ENCODE measurements at regions not wholly inside any gene's neighbourhood (a gene's known extent, or its start where the extent isn't known, plus 50 kb on each side); places are given as distances from the start of the nearest gene placed in this dataset.

DNA sequence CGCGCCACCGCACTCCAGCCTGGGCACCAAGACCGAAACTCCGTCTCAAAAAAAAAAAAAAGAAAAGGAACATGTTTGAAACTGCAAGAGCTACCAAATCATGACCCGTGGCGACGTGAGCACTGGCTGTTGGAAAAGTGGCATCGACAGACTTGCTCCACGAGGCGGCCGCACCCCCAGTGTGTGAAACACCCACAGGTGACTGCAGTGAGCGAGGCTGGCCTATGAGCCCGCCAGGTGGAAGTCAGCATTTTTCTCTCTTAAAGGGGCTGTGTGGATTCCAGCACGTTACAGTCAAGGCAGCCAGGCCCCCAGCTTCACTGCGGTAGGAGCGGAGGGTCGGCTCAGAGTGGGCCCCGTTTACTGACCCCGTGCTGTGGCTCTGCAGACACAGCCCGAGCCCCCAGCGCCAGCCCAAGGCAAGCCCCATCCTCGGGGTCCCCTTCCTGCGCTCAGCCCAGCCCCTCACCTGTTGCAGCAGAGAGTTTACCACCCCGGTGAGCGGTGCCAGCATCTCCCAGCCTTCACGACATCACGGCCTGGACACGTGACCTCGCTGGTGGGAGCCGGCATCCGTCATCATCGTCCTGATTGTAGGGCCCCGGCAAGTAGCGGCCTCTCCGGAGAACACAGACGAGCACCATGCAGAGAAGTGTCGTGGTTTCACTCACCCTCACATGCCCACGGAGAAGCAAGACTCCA is 54.3 kb upstream of the FBRSL1 start:
- H3K4me1 Mint-ChIP-seq = peaks cover 11% of the 10 kb centered on the region
- no peak for DNase-seq (ENCODE audit: low spot score in 2 of 2, unreplicated experiment in 2 of 2)
- H3K27ac Mint-ChIP-seq = no peak overlapping the region
- no peaks in the 10 kb centered on the region for H3K36me3 Mint-ChIP-seq
- TF ChIP-seq, protein P1, sequence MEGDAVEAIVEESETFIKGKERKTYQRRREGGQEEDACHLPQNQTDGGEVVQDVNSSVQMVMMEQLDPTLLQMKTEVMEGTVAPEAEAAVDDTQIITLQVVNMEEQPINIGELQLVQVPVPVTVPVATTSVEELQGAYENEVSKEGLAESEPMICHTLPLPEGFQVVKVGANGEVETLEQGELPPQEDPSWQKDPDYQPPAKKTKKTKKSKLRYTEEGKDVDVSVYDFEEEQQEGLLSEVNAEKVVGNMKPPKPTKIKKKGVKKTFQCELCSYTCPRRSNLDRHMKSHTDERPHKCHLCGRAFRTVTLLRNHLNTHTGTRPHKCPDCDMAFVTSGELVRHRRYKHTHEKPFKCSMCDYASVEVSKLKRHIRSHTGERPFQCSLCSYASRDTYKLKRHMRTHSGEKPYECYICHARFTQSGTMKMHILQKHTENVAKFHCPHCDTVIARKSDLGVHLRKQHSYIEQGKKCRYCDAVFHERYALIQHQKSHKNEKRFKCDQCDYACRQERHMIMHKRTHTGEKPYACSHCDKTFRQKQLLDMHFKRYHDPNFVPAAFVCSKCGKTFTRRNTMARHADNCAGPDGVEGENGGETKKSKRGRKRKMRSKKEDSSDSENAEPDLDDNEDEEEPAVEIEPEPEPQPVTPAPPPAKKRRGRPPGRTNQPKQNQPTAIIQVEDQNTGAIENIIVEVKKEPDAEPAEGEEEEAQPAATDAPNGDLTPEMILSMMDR (IDR thresholded peaks at IDR 0.05; ENCODE audit: unreplicated experiment) = no peak
- no peaks in the 10 kb centered on the region for H3K9me3 Mint-ChIP-seq
- H3K27me3 Mint-ChIP-seq (ENCODE audit: low read depth) = peaks cover 58% of the 10 kb centered on the region
- no peak overlapping the region for H3K4me3 Mint-ChIP-seq

DNA sequence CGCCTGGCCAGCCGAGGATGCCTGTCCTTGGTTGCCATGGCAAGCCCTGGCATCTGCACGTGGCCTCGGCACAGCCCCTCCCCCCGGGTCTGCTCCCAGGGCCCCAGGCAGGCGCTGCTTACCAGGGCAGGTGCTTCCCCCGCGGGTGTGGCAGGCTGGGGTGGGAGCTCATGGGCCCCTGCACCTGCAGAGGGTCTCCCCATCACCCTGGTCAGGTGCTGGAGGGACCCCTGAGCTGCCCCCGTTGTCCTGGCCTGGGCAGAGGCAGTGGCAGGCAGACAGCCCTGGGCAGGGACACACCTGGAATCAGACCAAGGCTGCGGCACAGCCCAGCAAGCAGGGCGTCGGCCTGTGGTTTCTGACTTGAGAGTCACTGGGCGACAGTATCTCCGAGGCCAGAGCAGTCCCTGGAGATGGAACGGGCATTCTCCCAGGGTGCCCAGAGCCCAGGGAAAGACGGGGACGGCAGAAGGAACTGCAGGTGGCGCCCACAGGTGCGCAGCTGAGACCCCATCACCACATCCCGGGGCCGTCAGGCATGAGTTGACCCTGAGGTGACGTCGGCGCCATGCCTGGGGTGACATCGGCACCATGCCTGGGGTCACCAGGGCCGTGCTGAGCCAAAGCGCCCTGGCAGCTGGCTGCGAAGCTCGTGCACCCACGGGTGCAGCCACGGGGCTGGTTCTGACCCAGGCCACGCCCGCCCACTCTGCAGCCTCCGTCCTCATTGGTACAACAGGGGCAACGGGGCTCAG is 56.1 kb upstream of the FBRSL1 start:
- H3K9me3 Mint-ChIP-seq = no peaks in the 10 kb centered on the region
- no peak overlapping the region for H3K4me3 Mint-ChIP-seq
- H3K27ac Mint-ChIP-seq = no peak overlapping the region
- TF ChIP-seq, protein P1 (IDR thresholded peaks at IDR 0.05; ENCODE audit: unreplicated experiment) = no peak
- no peaks in the 10 kb centered on the region for H3K36me3 Mint-ChIP-seq
- H3K27me3 Mint-ChIP-seq (ENCODE audit: low read depth) = peaks cover 72% of the 10 kb centered on the region
- H3K4me1 Mint-ChIP-seq = peaks cover 28% of the 10 kb centered on the region
- DNase-seq (ENCODE audit: low spot score in 2 of 2, unreplicated experiment in 2 of 2) = no peak

DNA sequence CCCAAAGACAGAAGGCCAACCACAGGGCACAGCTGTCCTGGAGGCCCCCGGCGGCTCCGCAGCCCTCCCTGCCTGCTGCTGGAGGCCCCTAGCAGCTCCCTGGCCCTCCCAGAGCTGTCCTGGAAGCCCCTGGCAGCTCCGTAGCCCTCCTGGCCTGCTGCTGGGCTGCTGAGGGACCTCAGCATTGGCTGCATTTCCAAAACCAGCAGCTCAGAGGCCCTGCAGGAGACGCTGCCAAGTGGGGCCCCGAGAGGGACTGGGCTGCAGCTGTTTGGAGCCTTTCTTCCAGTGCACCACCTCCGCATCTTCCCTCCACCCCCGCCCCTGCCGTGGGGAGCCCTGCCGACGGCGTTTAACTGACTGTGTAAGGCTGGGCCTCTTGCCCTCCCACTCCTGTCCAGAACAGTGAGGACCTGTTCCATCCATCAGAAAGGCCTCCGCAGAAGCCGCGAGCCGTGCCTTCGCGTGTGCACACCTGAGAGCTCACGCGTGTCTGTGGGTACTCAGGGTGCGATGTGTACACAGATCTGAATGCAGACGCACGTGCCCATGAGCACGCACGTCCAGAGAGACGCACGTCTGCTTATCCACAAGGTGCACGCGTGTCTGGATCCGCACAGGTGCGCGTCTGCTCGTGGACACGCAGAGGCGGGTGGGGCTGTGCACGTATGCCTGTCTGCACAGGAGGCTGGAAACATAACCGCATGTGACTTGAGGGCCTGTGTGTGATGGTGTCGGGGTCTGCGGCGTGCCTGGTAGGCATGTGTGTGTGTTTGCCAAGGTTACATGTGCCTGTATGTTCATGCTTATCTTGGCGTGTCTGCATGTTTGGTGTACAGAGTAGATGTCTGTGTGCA is 57.0 kb upstream of the FBRSL1 start:
- no peak overlapping the region for H3K27ac Mint-ChIP-seq
- peaks cover 77% of the 10 kb centered on the region for H3K27me3 Mint-ChIP-seq (ENCODE audit: low read depth)

DNA sequence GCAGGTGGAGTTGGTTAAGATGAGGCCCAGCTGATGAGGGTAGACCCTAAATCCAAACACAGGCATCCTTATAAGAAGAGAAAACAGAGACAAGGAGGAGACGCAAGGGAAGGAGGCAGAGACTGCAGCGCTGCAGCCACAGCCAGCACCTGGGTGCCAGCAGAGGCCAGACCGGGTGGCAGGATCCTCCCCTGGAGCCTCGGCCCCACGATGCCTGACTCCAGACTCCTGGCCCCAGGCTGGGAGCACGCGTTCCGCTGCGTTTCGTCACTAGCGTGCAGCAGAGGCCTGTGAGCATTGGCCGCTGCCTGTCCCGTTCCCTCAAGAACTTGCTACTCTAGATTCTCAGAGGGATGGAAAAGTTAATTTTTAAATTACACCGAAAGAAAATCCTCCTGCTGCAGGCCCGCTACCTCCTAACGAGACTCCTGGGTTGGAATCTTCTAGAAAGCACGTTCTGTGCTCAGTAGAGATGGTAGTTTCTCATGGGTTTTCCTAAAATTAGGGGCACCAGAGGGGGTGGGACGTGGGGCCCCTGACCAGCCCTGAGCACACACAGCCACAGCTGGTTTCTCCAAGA is 57.7 kb upstream of the FBRSL1 start:
- Mint-ChIP-seq H3K27ac (no peak overlapping the region), H3K4me3 (no peak overlapping the region), H3K4me1 (peaks cover 29% of the 10 kb centered on the region), H3K36me3 (no peaks in the 10 kb centered on the region), H3K9me3 (no peaks in the 10 kb centered on the region), H3K27me3 (ENCODE audit: low read depth) (peaks cover 83% of the 10 kb centered on the region)
- DNase-seq (ENCODE audit: low spot score in 2 of 2, unreplicated experiment in 2 of 2) = no peak
- TF ChIP-seq, protein P1 (IDR thresholded peaks at IDR 0.05; ENCODE audit: unreplicated experiment) = no peak

More for the DNA sequence above, 57.0 kb upstream of the FBRSL1 start:
- no peak overlapping the region for H3K4me3 Mint-ChIP-seq
- TF ChIP-seq, protein P1 (IDR thresholded peaks at IDR 0.05; ENCODE audit: unreplicated experiment) = no peak
- H3K4me1 Mint-ChIP-seq = peaks cover 29% of the 10 kb centered on the region
- no peaks in the 10 kb centered on the region for H3K9me3 Mint-ChIP-seq
- DNase-seq (ENCODE audit: low spot score in 2 of 2, unreplicated experiment in 2 of 2) = peak in 1 of 2 experiments; percentile 67
- no peaks in the 10 kb centered on the region for H3K36me3 Mint-ChIP-seq

Data from mesothelial cell of epicardium (in vitro differentiated cells).